Hindlimb muscle (tissue), 1 donor: ENCODE measurements at regions not wholly inside any gene's neighbourhood (a gene's known extent, or its start where the extent isn't known, plus 50 kb on each side); places are given as distances from the start of the nearest gene placed in this dataset.

Source experiments
- DNase-seq: peaks from one replicate; pipeline ENCODE4 v3.0.0-alpha.2; 2013

DNA sequence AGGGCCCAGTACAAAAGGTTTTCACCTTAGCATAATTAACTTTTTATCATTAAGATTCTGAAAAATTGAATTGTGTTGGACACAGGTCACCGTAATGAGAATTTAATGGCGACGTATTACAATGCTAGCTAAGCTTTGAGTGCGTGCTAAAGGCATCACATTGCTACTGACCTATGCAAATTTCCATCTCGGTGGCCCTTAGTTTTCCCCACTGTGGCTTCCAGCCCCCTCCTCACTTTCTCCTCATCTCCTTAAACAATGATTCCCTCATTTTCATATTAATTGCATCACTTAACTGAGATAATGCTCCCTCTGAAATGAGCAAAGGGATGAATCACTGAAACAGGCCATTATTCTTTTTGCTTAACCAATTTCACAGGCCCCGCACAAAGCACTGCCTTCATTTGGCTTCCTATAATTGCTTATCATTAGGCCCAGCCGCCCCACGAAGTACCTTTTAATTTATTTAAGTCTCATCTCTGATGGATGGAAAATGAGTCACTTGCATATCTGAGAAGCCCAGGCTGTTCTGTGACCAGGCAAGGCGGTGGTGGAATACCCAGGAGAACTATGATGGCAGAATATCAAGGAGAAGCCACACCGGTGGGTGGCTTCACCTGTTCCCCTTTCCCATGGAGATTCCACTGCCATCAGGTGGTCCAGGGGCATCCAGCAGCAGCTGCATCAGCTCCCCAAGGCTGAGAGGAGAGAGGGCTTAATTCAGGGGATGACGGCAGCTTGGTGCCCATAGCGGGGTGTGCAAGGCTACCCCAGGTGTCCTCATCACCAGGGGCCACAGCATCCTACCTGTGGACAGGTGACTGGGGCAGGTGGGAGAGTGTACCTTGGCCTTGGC is 223.8 kb upstream of the BOD1L1 start:
- no peak for DNase-seq

GRCh38 chr4:13852411-13852810 is 224.9 kb upstream of the BOD1L1 start:
- no peak for DNase-seq

- DNase-seq, result no peak
Observed at GRCh38 chr4:13856387-13856786, 228.9 kb upstream of the BOD1L1 start.

GRCh38 chr4:13857397-13857796 is 229.9 kb upstream of the BOD1L1 start:
- DNase-seq, result no peak

- DNase-seq, result no peak
Observed at GRCh38 chr4:13857800-13858199, 230.3 kb upstream of the BOD1L1 start.

GRCh38 chr4:13859423-13859822 is 231.9 kb upstream of the BOD1L1 start:
- no peak for DNase-seq

DNA sequence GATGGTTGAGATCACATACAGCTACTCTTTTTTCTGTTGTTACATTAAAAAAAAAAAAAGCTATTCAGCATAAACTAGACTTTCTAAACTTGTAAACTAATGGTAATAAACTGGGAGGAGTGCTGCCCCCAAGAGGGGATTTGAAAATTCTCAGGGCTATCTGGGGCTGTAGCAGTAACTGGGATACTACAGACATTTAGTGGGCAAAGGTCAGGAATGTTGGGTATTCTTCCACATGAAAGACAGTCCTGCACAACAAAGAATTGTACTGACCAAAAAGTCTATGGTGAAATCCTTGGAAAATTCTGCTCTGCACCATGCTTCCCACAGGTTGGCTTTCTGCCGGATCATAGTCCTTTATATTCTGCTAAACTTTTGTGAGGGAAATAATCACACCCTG is 232.6 kb upstream of the BOD1L1 start:
- no peak for DNase-seq

DNA sequence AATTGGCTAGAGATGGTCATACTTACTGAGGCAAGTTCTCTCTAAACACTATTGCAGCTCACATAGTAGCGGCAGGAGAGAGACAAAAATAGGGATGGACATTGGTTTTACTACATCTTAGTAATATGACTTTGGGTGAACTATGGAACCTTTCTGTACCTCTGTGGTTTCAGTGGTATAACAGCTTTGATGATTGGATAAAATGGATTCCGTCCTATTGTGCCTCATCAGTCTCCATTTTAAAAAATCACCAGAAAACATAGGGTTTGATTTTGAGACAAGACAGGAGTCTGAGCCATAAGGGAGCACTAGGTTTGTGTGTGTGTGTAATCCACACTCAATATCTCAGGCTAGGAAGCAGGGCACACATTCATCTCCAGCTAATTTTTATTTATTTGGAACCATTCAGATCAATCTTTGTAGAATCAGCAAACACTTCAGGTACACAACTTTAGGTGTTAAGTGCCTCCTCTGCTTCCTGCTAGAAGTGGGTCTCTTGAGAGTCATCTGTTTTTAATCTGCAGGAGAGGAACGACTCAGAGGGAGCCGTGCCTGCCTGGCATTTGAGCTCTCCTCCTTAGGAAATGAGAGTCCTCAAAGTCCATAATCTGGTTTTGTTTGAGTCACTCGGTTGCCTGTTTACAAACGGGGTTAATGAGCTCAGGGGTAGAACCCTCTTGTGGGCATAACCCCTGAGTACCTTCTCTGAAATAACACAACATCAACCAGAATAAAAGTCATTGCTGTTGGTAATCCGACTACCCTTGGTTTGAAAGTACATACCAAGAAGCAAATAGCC is 238.5 kb upstream of the BOD1L1 start:
- DNase-seq, result no peak

DNA sequence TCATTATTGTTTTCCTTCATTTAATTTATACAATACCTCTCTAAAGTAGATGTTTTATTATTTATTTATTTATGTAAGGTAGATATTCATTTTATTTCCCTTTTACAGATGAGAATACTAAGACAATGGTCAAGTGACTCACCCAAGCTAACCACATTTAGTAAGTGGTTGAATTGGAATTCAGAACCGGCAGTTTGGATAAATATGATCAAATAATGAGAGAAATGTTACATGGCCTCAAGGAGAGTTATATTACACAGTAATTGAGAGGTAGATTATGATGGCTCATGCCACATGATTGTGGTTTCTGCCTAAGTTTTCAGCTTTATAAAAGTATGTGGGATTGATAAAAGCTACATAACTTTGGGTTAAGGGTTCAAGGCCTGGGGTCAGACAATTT is 239.4 kb upstream of the BOD1L1 start:
- DNase-seq, result no peak

DNA sequence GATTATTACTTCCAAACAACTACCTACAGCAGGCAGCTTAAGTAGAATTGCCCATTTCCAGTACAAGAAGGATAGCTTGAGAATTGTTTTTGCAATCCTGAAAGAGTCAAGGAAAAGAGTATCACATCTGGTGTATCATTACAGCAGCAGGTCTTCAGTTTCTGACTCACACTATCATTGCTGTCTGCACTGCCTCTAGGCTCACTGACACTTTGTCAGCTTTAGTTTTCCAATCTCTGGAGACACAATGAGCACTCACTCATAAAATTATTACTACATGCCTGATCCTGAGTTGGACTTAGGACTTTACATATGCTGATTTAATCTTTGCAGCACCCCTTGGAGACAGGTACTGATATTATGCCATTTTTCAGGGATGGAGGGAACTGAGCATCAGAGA is 244.6 kb upstream of the BOD1L1 start:
- no peak for DNase-seq

DNA sequence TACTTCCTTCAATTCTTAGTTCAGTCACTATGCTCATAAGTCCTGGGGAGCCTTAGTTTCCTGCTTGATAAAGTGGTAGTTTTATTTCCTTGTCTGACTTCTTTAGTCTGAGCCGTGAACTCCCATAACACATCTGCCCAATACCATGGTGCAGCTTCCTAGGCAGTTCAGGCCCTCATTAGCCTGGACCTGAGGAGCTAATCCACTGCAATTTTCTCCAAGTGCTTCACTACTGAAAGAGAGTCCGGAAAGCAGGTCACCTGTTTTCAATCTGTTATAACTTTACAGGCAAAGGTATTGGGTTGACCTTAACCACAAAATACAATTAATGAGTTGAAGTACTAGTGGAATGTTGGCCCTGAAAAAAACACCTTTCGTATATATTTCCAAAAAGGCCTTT is 245.4 kb upstream of the BOD1L1 start:
- no peak for DNase-seq

- no peak for DNase-seq
Observed at GRCh38 chr4:13875181-13875580, 247.7 kb upstream of the BOD1L1 start.

DNA sequence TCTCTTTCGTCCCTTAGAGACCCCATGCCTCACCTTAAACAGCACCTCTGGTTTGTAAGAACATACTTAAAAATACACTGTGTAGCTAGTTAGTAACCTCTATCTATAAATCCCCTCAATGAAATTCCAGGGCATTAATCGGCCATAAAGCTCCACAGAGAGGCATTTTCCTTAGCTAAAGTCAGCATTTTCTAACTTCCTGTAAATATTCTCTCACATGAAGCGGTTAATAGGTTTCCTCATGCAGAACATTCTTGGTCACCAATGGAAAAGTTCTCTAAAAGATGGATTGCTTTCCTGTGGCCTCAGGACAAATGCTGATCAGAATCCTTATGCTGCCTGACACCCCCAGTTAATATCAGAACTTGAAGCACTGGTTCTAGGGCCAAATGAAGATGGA is 248.6 kb upstream of the BOD1L1 start:
- DNase-seq, result no peak

- no peak for DNase-seq
Observed at GRCh38 chr4:13876940-13877339, 249.4 kb upstream of the BOD1L1 start.

GRCh38 chr4:13877626-13878025 is 250.1 kb upstream of the BOD1L1 start:
- no peak for DNase-seq

DNA sequence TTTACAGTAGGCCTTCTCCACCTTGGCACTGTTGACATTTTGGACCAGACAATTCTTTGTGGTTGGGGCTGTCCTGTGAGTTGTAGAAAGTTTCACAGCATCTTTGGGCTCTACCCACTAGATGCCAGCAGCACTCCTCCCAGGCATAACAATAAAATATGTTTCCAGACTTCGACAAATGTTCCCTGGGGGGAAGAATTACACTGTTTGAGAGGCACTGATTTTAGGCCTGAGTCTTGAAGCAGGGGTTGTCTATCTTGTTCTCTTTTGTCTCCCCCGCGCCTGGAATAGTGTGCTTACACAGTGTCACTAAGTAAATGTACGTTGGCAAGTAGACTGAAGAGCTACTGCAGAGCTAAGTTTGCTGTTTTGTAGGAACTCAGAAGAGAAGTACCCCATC is 254.4 kb upstream of the BOD1L1 start:
- no peak for DNase-seq

GRCh38 chr4:13887010-13887409 is 259.5 kb upstream of the BOD1L1 start:
- DNase-seq, result no peak

DNA sequence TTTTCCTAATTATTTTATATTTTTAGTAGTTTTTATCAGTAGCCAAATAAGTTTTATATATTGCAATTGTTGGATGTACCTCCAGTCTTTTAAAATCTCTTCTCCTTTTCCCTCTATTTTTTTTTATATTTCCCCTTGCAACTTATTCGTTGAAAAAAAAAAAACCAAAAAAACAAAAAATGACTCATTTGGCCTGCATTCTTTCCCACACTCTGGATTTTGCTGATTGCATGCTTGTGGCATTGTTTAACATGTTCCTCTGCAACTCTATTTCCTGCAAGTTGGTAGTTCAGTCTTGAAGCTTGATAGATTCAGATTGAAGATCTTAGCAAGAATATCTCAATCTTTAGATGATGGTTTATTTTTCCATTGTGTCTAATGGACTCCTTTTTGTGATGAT is 260.6 kb upstream of the BOD1L1 start:
- no peak for DNase-seq

DNA sequence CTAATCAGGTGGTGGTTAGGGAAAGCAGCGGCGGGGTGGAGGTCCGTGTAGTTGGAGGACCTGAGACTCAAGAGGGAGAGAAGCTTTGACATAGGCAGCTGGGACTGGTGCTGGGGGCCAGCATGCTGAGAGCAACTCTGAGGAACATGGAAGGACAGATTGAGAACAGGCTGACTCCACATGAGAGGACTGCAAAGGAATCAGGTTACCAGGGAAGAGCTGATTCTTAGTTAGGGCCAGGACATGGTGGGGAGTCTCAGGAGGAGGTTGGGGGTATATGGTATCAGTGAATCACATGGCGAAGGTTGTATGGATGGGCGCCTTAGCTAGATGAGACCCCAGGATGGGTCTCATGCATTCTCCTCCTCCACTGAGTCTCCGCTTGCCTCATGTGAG is 264.0 kb upstream of the BOD1L1 start:
- no peak for DNase-seq

GRCh38 chr4:13892739-13893105 is 265.2 kb upstream of the BOD1L1 start:
- no peak for DNase-seq

DNA sequence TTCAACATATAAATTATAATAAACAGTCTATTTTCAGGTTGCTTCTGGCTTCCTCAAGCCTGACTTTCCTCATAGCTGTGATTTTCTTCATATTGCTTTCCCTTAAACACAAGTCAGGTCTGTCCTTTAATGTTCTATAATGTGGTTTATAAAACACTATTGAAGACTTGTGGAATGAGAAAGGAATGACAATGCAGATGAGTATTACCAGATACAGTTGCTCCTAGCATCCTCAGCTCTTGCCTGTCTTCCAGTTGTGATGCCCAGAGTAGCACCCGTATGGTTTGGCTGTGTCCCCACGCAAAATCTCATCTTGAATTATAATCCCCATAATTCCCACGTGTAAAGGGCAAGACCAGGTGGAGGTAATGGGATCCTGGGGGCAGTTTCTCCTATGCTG is 265.7 kb upstream of the BOD1L1 start:
- DNase-seq, result no peak

DNA sequence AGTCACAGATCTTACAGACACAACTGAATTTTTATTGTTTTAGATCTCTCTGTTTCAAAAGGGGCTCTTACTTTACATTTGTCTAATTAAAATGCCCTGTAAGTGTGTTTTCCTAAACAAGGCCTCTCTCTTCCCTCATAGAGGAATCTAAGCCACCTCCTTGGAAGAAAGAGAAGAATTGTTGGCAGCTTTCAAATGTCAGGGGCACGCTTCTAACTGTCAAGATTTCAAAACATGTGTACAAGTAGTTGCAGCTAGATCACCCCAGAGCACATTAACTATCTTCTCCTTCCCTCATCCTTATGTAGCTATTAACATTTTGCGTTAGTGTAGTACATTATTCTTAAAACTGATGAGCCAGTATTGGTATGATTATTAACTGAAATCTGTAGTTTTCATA is 266.5 kb upstream of the BOD1L1 start:
- DNase-seq, result no peak

DNA sequence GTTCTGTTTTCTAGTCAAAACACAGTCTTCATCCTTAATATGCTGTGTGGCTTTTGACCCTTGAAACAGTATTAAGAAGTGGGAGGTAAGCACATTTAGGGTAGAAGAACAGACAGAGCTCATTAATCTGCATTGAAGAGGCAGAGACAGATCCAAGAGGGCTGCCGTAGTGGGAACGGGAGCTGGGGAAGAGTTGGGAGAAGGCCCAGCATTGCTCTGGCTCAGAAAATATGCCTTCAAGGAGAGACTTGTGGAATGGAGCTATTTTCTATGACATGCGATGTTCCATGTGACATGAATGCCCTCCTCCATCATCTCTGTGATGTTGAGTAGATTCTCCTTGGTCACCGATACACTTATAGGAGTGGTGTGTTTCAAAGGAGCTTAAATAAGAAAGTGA is 273.3 kb upstream of the BOD1L1 start:
- no peak for DNase-seq

DNA sequence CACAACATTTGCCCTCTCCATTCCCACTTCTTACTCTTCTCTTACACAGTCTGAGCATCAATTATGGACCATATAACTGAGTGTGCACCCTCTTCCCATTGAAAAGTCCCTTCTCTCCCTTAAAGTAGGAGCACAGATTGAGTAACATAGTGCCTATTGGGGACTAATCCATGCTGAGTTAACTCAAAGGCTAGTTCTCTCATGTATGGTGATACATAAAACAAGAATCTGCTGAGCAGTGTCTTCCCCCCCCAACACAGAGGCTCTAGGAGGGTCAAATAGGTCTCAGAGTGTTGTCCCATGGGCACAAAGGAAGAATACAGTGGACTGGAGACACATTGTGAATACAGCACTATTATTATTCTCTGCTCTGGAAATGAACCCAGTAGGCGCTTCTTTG is 274.6 kb upstream of the BOD1L1 start:
- DNase-seq, result no peak
